SK-N-SH treated with all-trans-retinoic acid at 6 μM for 48 hours (cell line): ENCODE measurements at regions not wholly inside any gene's neighbourhood (a gene's known extent, or its start where the extent isn't known, plus 50 kb on each side); places are given as distances from the start of the nearest gene placed in this dataset.

Experiments used
- CSDC2 ChIP-seq: fragments of 250-450 bp; sonication (Bioruptor Pico); IDR thresholded peaks from 2 replicates; pipeline ENCODE4 v1.5.0; 2020; ENCODE audit warnings: mild to moderate bottlenecking, moderate library complexity
- OSR1 ChIP-seq: fragments of 250-450 bp; sonication (Bioruptor Pico); IDR thresholded peaks from 2 replicates; pipeline ENCODE4 v1.8.0; 2022; ENCODE audit warnings: moderate library complexity, mild to moderate bottlenecking, inconsistent platforms
- RARB ChIP-seq: fragments of 250-450 bp; sonication (Bioruptor Pico); IDR thresholded peaks from 2 replicates; pipeline ENCODE4 v1.8.0; 2021; ENCODE audit warnings: mild to moderate bottlenecking, moderate library complexity
- SNAI2 ChIP-seq: fragments of 250-450 bp; sonication (Bioruptor Pico); IDR thresholded peaks from 2 replicates; pipeline ENCODE4 v1.5.0; 2020; ENCODE audit warnings: mild to moderate bottlenecking, moderate library complexity
- ZC3H10 ChIP-seq: fragments of 250-450 bp; sonication (Bioruptor Pico); IDR thresholded peaks from 2 replicates; pipeline ENCODE4 v1.5.1; 2021; ENCODE audit warnings: mild to moderate bottlenecking, moderate library complexity
- ZFP3 ChIP-seq: fragments of 250-450 bp; sonication (Bioruptor Pico); IDR thresholded peaks from 2 replicates; pipeline ENCODE4 v1.5.0; 2020; ENCODE audit warnings: mild to moderate bottlenecking, moderate library complexity
- ZFP30 ChIP-seq: fragments of 450-650 bp; formaldehyde crosslinking; IDR thresholded peaks from 2 replicates; pipeline ENCODE4 v1.5.0; 2022; ENCODE audit warnings: mild to moderate bottlenecking, moderate library complexity
- ZNF565 ChIP-seq: fragments of 450-650 bp; formaldehyde crosslinking; conservative IDR thresholded peaks from 2 replicates; pipeline ENCODE4 v1.5.0; 2020; ENCODE audit warnings: low read depth, mild to moderate bottlenecking, moderate library complexity
- TF ChIP-seq, protein P1 (sequence below): fragments of 250-450 bp; sonication (Bioruptor Pico); IDR thresholded peaks from 2 replicates; pipeline ENCODE4 v1.5.1; 2020; ENCODE audit warnings: low read depth, mild to moderate bottlenecking, moderate library complexity
- TF ChIP-seq, protein P2 (sequence below): fragments of 250-450 bp; sonication (Bioruptor Pico); IDR thresholded peaks from 2 replicates; pipeline ENCODE4 v1.5.0; 2020; ENCODE audit warnings: mild to moderate bottlenecking, moderate library complexity
- TF ChIP-seq, protein P3 (sequence below): fragments of 250-450 bp; sonication (Bioruptor Pico); IDR thresholded peaks from 2 replicates; pipeline ENCODE4 v1.8.0; 2020; ENCODE audit warnings: mild to moderate bottlenecking, moderate library complexity, borderline replicate concordance

DNA sequence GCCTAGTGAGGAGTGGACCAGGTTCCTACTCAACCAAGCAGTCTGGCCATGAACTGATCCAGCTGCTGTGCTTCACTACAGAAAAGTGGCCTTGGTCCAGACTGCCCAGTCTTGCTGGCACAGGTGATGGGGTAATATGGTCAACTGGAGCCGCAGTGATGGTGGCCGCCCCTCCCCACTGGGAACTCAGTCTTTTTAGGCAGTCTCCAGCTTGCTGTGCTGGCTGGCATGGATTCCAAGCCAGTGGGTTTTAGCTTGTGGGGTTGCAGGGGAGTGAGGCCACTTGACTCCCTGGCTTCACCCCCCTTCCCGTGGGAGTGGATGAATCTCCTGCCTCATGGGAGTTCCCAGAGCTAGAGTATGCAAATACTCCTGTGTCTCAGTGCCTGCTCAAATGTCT lies 52.7 kb upstream of the CDK6 start:
- no peak for TF ChIP-seq ZFP30 (CRISPR knock-in tag)
- TF ChIP-seq ZNF565 (CRISPR knock-in tag): no peak
- TF ChIP-seq ZFP3 (CRISPR knock-in tag): no peak
- no peak for TF ChIP-seq RARB
- no peak for TF ChIP-seq OSR1 (CRISPR knock-in tag)
- TF ChIP-seq, protein P1, sequence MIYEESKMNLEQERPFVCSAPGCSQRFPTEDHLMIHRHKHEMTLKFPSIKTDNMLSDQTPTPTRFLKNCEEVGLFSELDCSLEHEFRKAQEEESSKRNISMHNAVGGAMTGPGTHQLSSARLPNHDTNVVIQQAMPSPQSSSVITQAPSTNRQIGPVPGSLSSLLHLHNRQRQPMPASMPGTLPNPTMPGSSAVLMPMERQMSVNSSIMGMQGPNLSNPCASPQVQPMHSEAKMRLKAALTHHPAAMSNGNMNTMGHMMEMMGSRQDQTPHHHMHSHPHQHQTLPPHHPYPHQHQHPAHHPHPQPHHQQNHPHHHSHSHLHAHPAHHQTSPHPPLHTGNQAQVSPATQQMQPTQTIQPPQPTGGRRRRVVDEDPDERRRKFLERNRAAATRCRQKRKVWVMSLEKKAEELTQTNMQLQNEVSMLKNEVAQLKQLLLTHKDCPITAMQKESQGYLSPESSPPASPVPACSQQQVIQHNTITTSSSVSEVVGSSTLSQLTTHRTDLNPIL (CRISPR knock-in tag): no peak
- TF ChIP-seq, protein P2, sequence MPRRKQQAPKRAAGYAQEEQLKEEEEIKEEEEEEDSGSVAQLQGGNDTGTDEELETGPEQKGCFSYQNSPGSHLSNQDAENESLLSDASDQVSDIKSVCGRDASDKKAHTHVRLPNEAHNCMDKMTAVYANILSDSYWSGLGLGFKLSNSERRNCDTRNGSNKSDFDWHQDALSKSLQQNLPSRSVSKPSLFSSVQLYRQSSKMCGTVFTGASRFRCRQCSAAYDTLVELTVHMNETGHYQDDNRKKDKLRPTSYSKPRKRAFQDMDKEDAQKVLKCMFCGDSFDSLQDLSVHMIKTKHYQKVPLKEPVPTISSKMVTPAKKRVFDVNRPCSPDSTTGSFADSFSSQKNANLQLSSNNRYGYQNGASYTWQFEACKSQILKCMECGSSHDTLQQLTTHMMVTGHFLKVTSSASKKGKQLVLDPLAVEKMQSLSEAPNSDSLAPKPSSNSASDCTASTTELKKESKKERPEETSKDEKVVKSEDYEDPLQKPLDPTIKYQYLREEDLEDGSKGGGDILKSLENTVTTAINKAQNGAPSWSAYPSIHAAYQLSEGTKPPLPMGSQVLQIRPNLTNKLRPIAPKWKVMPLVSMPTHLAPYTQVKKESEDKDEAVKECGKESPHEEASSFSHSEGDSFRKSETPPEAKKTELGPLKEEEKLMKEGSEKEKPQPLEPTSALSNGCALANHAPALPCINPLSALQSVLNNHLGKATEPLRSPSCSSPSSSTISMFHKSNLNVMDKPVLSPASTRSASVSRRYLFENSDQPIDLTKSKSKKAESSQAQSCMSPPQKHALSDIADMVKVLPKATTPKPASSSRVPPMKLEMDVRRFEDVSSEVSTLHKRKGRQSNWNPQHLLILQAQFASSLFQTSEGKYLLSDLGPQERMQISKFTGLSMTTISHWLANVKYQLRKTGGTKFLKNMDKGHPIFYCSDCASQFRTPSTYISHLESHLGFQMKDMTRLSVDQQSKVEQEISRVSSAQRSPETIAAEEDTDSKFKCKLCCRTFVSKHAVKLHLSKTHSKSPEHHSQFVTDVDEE (CRISPR knock-in tag): no peak
- no peak for TF ChIP-seq ZC3H10 (CRISPR knock-in tag)
- TF ChIP-seq, protein P3, sequence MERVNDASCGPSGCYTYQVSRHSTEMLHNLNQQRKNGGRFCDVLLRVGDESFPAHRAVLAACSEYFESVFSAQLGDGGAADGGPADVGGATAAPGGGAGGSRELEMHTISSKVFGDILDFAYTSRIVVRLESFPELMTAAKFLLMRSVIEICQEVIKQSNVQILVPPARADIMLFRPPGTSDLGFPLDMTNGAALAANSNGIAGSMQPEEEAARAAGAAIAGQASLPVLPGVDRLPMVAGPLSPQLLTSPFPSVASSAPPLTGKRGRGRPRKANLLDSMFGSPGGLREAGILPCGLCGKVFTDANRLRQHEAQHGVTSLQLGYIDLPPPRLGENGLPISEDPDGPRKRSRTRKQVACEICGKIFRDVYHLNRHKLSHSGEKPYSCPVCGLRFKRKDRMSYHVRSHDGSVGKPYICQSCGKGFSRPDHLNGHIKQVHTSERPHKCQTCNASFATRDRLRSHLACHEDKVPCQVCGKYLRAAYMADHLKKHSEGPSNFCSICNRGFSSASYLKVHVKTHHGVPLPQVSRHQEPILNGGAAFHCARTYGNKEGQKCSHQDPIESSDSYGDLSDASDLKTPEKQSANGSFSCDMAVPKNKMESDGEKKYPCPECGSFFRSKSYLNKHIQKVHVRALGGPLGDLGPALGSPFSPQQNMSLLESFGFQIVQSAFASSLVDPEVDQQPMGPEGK (CRISPR knock-in tag): no peak
- no peak for TF ChIP-seq CSDC2 (CRISPR knock-in tag)
- no peak for TF ChIP-seq SNAI2 (CRISPR knock-in tag)
